Neural progenitor cell (in vitro differentiated cells): ENCODE measurements at regions not wholly inside any gene's neighbourhood (a gene's known extent, or its start where the extent isn't known, plus 50 kb on each side); places are given as distances from the start of the nearest gene placed in this dataset.

Experiments used
- DNase-seq: peaks from one replicate; pipeline ENCODE4 v3.0.0-alpha.2; 2016; ENCODE audit warnings: low spot score
- H2AFZ ChIP-seq: fragments of 200-600 bp; sonication (generic); replicated peaks from 2 replicates; pipeline ENCODE4 v1.6.1; 2016; ENCODE audit warnings: antibody characterized with exemption
- H3F3A ChIP-seq: fragments of 200-600 bp; sonication (generic); 2 replicates; pipeline ENCODE4 v1.6.1; 2016; ENCODE audit warnings: antibody characterized with exemption, low read depth
- H3K27ac ChIP-seq: fragments of 200-600 bp; sonication (generic); 2 replicates; pipeline ENCODE4 v1.5.1; 2016; ENCODE audit warnings: mild to moderate bottlenecking
- H3K27me3 ChIP-seq: fragments of 200-600 bp; sonication (generic); 2 replicates; pipeline ENCODE4 v1.6.1; 2016; ENCODE audit warnings: mild to moderate bottlenecking, moderate library complexity
- H3K36me3 ChIP-seq: fragments of 200-600 bp; sonication (generic); 2 replicates; pipeline ENCODE4 v1.5.1; 2016
- H3K4me1 ChIP-seq: fragments of 200-600 bp; sonication (generic); 2 replicates; pipeline ENCODE4 v1.6.1; 2016; ENCODE audit warnings: mixed run types
- H3K4me2 ChIP-seq: fragments of 200-600 bp; sonication (generic); 2 replicates; pipeline ENCODE4 v1.6.1; 2016
- H3K4me3 ChIP-seq: fragments of 200-600 bp; sonication (generic); 2 replicates; pipeline ENCODE4 v1.5.1; 2016
- H3K79me2 ChIP-seq: fragments of 200-600 bp; sonication (generic); 2 replicates; pipeline ENCODE4 v1.6.1; 2016; ENCODE audit warnings: low read depth
- H3K9ac ChIP-seq: fragments of 200-600 bp; sonication (generic); 2 replicates; pipeline ENCODE4 v1.6.1; 2016
- H3K9me3 ChIP-seq: fragments of 200-600 bp; sonication (generic); 2 replicates; pipeline ENCODE4 v1.5.1; 2016; ENCODE audit warnings: low read depth
- H4K20me1 ChIP-seq: fragments of 200-600 bp; sonication (generic); 2 replicates; pipeline ENCODE4 v1.6.1; 2016; ENCODE audit warnings: low read depth
- H3K27ac Mint-ChIP-seq: 3 replicates; pipeline ENCODE4 v1.8.0; 2021; ENCODE audit warnings: mixed read lengths
- H3K27me3 Mint-ChIP-seq: 2 replicates; pipeline ENCODE4 v1.8.0; 2022; ENCODE audit warnings: low read depth, mild to moderate bottlenecking, inconsistent platforms, moderate library complexity, mixed read lengths; ENCODE audit not compliant: insufficient read depth
- H3K36me3 Mint-ChIP-seq: 3 replicates; pipeline ENCODE4 v1.8.0; 2021; ENCODE audit warnings: mixed read lengths
- H3K4me1 Mint-ChIP-seq: 3 replicates; pipeline ENCODE4 v1.8.0; 2021; ENCODE audit warnings: mixed read lengths
- H3K4me3 Mint-ChIP-seq: 3 replicates; pipeline ENCODE4 v1.8.0; 2021; ENCODE audit warnings: mild to moderate bottlenecking, moderate library complexity, mixed read lengths
- H3K9me3 Mint-ChIP-seq: 3 replicates; pipeline ENCODE4 v1.8.0; 2020; ENCODE audit warnings: mixed read lengths
- EZH2 ChIP-seq: fragments of 200-600 bp; sonication (generic); IDR thresholded peaks from 2 replicates; pipeline ENCODE4 v1.6.1; 2017; ENCODE audit warnings: antibody characterized with exemption, mild to moderate bottlenecking, moderate library complexity
- EZH2phosphoT487 ChIP-seq: fragments of 200-600 bp; sonication (generic); IDR thresholded peaks from 2 replicates; pipeline ENCODE4 v1.6.1; 2017; ENCODE audit warnings: antibody characterized with exemption
- TF ChIP-seq, protein P1 (sequence below): fragments of 200-600 bp; sonication (generic); IDR thresholded peaks from 2 replicates; pipeline ENCODE4 v1.5.1; 2017; ENCODE audit warnings: antibody characterized with exemption, mild to moderate bottlenecking

DNA sequence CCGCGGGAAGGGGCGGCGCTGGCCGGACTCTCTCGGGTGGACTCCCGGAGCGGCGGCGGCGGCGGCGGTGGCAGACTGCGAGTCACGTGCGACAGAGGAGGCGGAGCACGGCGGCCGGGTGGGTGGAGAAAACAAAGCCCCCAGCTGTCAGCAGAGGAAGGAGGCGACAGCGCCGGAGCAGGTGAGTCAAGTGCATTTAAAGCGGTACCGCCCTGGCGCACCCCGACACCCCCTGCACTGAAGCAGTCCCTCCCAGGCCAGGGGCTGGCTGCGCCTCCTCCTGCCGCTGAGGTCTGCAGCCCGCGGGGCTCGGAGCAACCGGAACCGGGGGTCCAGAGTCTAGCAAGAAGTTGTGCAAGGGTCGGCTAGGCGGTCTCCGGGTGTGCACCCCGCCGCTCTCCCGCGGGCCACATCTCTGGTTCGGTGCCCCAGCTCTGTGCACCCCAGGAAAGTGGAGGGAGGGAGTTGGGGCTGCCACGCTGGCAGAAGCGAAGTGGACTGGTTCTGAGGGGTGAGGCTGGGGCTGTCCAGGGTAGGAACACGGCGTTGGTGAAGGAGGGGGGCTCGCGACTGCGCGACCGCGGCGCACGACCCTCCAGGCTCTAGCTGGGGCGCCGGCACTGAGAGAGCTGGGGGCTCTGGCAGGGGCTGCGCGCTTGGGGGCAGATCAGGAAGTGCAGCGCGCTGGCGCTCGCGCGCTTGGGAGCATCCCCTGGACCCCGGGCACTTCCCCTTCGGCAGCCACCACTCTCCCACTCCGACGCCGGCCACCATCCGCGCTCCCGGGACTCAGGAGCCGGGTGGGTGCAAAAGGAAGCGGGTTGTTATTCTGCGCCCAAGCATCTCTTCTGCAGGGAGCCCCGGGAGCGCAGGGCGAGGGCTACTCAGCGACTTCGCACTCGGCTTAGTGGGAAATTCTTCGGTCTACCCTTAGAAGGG, 64.0 kb upstream of the MAPRE2 start:
- H3K27me3 Mint-ChIP-seq = peaks cover 10% of the 10 kb centered on the region
- peak overlapping the region; percentile 90 for H3K4me3 Mint-ChIP-seq
- H3K4me1 Mint-ChIP-seq = peaks cover 20% of the 10 kb centered on the region
- Histone ChIP-seq H3K36me3 (no peaks in the 10 kb centered on the region), H3K27ac (no peak overlapping the region), H3K4me3 (peak overlapping the region; percentile 69), H3K9ac (no peak overlapping the region), H3K79me2 (no peaks in the 10 kb centered on the region), H3K4me1 (peaks cover 22% of the 10 kb centered on the region), H3K4me2 (peak overlapping the region; percentile 97), H3K27me3 (peaks cover 89% of the 10 kb centered on the region), H4K20me1 (peaks cover 10% of the 10 kb centered on the region), H3K9me3 (no peaks in the 10 kb centered on the region), H3F3A (peaks cover 18% of the 10 kb centered on the region), H2AFZ (peak overlapping the region; percentile 91)
- no peak overlapping the region for H3K27ac Mint-ChIP-seq
- no peaks in the 10 kb centered on the region for H3K9me3 Mint-ChIP-seq
- TF ChIP-seq EZH2phosphoT487 (peak; percentile 9), EZH2 (peak; percentile 63)
- TF ChIP-seq, protein P1, sequence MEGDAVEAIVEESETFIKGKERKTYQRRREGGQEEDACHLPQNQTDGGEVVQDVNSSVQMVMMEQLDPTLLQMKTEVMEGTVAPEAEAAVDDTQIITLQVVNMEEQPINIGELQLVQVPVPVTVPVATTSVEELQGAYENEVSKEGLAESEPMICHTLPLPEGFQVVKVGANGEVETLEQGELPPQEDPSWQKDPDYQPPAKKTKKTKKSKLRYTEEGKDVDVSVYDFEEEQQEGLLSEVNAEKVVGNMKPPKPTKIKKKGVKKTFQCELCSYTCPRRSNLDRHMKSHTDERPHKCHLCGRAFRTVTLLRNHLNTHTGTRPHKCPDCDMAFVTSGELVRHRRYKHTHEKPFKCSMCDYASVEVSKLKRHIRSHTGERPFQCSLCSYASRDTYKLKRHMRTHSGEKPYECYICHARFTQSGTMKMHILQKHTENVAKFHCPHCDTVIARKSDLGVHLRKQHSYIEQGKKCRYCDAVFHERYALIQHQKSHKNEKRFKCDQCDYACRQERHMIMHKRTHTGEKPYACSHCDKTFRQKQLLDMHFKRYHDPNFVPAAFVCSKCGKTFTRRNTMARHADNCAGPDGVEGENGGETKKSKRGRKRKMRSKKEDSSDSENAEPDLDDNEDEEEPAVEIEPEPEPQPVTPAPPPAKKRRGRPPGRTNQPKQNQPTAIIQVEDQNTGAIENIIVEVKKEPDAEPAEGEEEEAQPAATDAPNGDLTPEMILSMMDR = no peak
- DNase-seq = peak; percentile 78
- no peaks in the 10 kb centered on the region for H3K36me3 Mint-ChIP-seq

DNA sequence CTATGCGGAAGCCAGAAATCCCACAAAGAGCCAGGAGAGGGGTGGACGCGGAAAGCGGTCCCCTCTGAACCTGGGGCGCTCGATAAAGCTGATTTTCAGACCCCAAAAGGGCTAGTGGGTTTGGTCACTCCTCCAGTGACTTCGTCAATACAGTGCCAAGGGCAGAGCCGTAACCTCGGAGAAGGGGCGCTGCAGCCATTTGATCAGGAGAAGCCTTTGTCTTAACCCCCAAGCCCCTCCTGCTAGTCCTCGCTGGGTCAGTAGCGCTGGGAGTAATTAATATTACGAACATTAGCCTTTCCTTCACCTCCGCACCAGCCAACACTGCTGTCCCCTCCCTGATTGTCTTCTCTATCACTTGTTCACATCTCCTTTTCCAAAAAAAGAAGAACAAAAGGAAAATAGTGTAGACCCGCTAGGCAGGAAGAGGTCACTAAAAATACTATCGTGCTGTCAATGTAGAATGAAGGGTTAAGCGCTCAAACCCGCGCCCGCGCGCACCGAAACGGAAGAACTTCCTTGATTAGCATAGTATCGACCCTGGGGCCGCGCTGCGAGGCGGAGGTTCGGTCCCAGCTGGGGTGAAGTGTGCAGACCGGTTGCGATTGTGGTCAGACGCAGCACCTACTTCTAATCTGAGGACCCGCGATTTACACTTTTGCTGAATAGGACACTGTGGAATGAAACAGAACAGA, 63.2 kb upstream of the MAPRE2 start:
- Histone ChIP-seq H3K79me2 (no peaks in the 10 kb centered on the region), H3K27ac (no peak overlapping the region), H3K4me3 (peak overlapping the region; percentile 69), H2AFZ (peak overlapping the region; percentile 91), H3F3A (peaks cover 18% of the 10 kb centered on the region), H3K4me2 (peak overlapping the region; percentile 97), H4K20me1 (peaks cover 10% of the 10 kb centered on the region), H3K9ac (no peak overlapping the region), H3K27me3 (peaks cover 81% of the 10 kb centered on the region), H3K36me3 (no peaks in the 10 kb centered on the region), H3K9me3 (no peaks in the 10 kb centered on the region), H3K4me1 (peaks cover 22% of the 10 kb centered on the region)
- H3K4me1 Mint-ChIP-seq = peaks cover 20% of the 10 kb centered on the region
- H3K9me3 Mint-ChIP-seq = no peaks in the 10 kb centered on the region
- TF ChIP-seq EZH2 (peak; percentile 42), EZH2phosphoT487 (no peak)
- TF ChIP-seq, protein P1 = no peak
- peak; percentile 50 for DNase-seq
- H3K27ac Mint-ChIP-seq = no peak overlapping the region
- no peaks in the 10 kb centered on the region for H3K36me3 Mint-ChIP-seq
- H3K4me3 Mint-ChIP-seq = peak overlapping the region; percentile 90
- peaks cover 10% of the 10 kb centered on the region for H3K27me3 Mint-ChIP-seq

DNA sequence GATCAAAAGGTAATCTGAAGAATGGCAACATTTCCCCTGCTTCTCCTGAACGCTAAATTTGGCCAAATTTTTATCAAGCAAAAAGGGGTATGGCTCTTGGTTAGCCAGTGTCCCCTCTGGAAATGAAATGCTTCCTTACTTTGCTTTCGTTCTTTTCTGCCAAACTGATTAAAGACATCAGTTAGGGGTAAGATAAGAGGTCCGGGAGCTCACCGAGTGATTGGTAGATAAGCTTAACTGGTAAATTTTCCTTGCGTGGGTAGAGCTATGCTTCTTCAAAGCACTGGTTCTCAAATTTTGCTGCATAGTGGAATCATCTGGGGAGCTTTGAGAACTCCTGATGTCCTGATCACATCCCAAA, 62.7 kb upstream of the MAPRE2 start:
- no peak overlapping the region for H3K27ac ChIP-seq

More for the DNA sequence above, 62.7 kb upstream of the MAPRE2 start:
- peaks cover 20% of the 10 kb centered on the region for H3K4me1 Mint-ChIP-seq
- peaks cover 10% of the 10 kb centered on the region for H3K27me3 Mint-ChIP-seq
- H4K20me1 ChIP-seq = peaks cover 10% of the 10 kb centered on the region
- H3K27me3 ChIP-seq = peaks cover 76% of the 10 kb centered on the region
- H3K4me3 Mint-ChIP-seq = peak overlapping the region; percentile 90
- H3F3A ChIP-seq = peaks cover 18% of the 10 kb centered on the region
- H3K36me3 ChIP-seq = no peaks in the 10 kb centered on the region
- TF ChIP-seq, protein P1 = no peak
- TF ChIP-seq EZH2 (no peak), EZH2phosphoT487 (no peak)
- H2AFZ ChIP-seq = no peak overlapping the region
- peak overlapping the region; percentile 69 for H3K4me3 ChIP-seq
- no peaks in the 10 kb centered on the region for H3K9me3 Mint-ChIP-seq
- H3K27ac Mint-ChIP-seq = no peak overlapping the region
- peaks cover 22% of the 10 kb centered on the region for H3K4me1 ChIP-seq
- no peak for DNase-seq
- H3K79me2 ChIP-seq = no peaks in the 10 kb centered on the region
- peak overlapping the region; percentile 97 for H3K4me2 ChIP-seq
- H3K36me3 Mint-ChIP-seq = no peaks in the 10 kb centered on the region
- no peaks in the 10 kb centered on the region for H3K9me3 ChIP-seq
- H3K9ac ChIP-seq = no peak overlapping the region
